Colonic mucosa (tissue), 4 donors: ENCODE measurements at regions not wholly inside any gene's neighbourhood (a gene's known extent, or its start where the extent isn't known, plus 50 kb on each side); places are given as distances from the start of the nearest gene placed in this dataset.

Experiments
- DNase-seq: peaks from one replicate; pipeline ENCODE4 v3.0.0-alpha.2; 2020
- H3K27ac ChIP-seq: fragments of 200-600 bp; one replicate; pipeline ENCODE4 v1.8.0; 2021
- H3K27me3 ChIP-seq: fragments of 200-600 bp; one replicate; pipeline ENCODE4 v1.8.0; 2021
- H3K36me3 ChIP-seq: fragments of 200-600 bp; one replicate; pipeline ENCODE4 v1.8.0; 2021
- H3K4me1 ChIP-seq: fragments of 200-600 bp; one replicate; pipeline ENCODE4 v1.8.0; 2021; ENCODE audit warnings: mild to moderate bottlenecking
- H3K4me3 ChIP-seq: fragments of 200-600 bp; one replicate; pipeline ENCODE4 v1.8.0; 2021
- H3K9ac ChIP-seq, 2 donors: one replicate each; pipeline ENCODE4 v1.7.0; 2013; ENCODE audit warnings: control low read depth in 2 of 2, low read depth in 2 of 2, low read length in 2 of 2
- H3K9me3 ChIP-seq: fragments of 200-600 bp; one replicate; pipeline ENCODE4 v1.8.0; 2021
- CTCF ChIP-seq: fragments of 200-600 bp; IDR thresholded peaks from one replicate; pipeline ENCODE4 v1.8.0; 2022; ENCODE audit warnings: antibody characterized with exemption, mild to moderate bottlenecking
- intact Hi-C: fragments of 100-400 bp; cut with DNase I; formaldehyde crosslinking; loops from one replicate; pipeline ENCODE4 v1.14.1; 2022
- donor health status: healthy.
- donor health status: DM: no; HTN: no; CAD: no.
- donor health status: DM: no; HTN: no; CAD: no.

GRCh38 chr13:22000191-22000590 is 329.3 kb downstream of the FGF9 start:
- no peak for DNase-seq
- H3K9ac ChIP-seq, result no peak overlapping the region
- intact Hi-C loops, result no loop called here

GRCh38 chr13:22001336-22001735 is 330.5 kb downstream of the FGF9 start:
- DNase-seq, result no peak
- no peaks in the 10 kb centered on the region for H3K27me3 ChIP-seq
- no peak overlapping the region for H3K9ac ChIP-seq
- H3K27ac ChIP-seq, result no peak overlapping the region
- H3K4me1 ChIP-seq, result no peaks in the 10 kb centered on the region
- no peak for TF ChIP-seq CTCF
- H3K9me3 ChIP-seq, result no peaks in the 10 kb centered on the region
- no peaks in the 10 kb centered on the region for H3K36me3 ChIP-seq
- H3K4me3 ChIP-seq, result no peak overlapping the region
- intact Hi-C loops, result no loop called here

More at GRCh38 chr13:22000191-22000590, 329.3 kb downstream of the FGF9 start:
- no peaks in the 10 kb centered on the region for H3K4me1 ChIP-seq
- TF ChIP-seq CTCF, result no peak
- H3K9me3 ChIP-seq, result no peaks in the 10 kb centered on the region
- no peaks in the 10 kb centered on the region for H3K27me3 ChIP-seq
- no peak overlapping the region for H3K27ac ChIP-seq
- H3K36me3 ChIP-seq, result no peaks in the 10 kb centered on the region
- no peak overlapping the region for H3K4me3 ChIP-seq

GRCh38 chr13:22002893-22003292 is 332.0 kb downstream of the FGF9 start:
- no peak overlapping the region for H3K4me3 ChIP-seq
- H3K9ac ChIP-seq, result no peak overlapping the region
- no peak for TF ChIP-seq CTCF
- H3K9me3 ChIP-seq, result no peaks in the 10 kb centered on the region
- no peaks in the 10 kb centered on the region for H3K4me1 ChIP-seq
- no peak for DNase-seq
- no peaks in the 10 kb centered on the region for H3K27me3 ChIP-seq
- intact Hi-C loops, result no loop called here
- H3K36me3 ChIP-seq, result no peaks in the 10 kb centered on the region
- H3K27ac ChIP-seq, result no peak overlapping the region

- TF ChIP-seq CTCF, result no peak
- H3K4me3 ChIP-seq, result no peak overlapping the region
Observed at GRCh38 chr13:22009500-22009899, 338.6 kb downstream of the FGF9 start.

GRCh38 chr13:22009937-22010336 is 339.1 kb downstream of the FGF9 start:
- TF ChIP-seq CTCF, result no peak
- Histone ChIP-seq H3K27ac (no peak overlapping the region), H3K9me3 (no peaks in the 10 kb centered on the region), H3K27me3 (no peaks in the 10 kb centered on the region), H3K4me1 (no peaks in the 10 kb centered on the region), H3K9ac (no peak overlapping the region), H3K36me3 (no peaks in the 10 kb centered on the region), H3K4me3 (no peak overlapping the region)
- no peak for DNase-seq
- intact Hi-C loops, result no loop called here

More at GRCh38 chr13:22009500-22009899, 338.6 kb downstream of the FGF9 start:
- DNase-seq, result no peak
- intact Hi-C loops, result no loop called here
- H3K9ac ChIP-seq, result no peak overlapping the region
- H3K36me3 ChIP-seq, result no peaks in the 10 kb centered on the region
- H3K9me3 ChIP-seq, result no peaks in the 10 kb centered on the region
- no peaks in the 10 kb centered on the region for H3K4me1 ChIP-seq
- H3K27ac ChIP-seq, result no peak overlapping the region
- H3K27me3 ChIP-seq, result no peaks in the 10 kb centered on the region

- H3K27ac ChIP-seq, result no peak overlapping the region
- no peaks in the 10 kb centered on the region for H3K9me3 ChIP-seq
- intact Hi-C loops, result no loop called here
- no peaks in the 10 kb centered on the region for H3K36me3 ChIP-seq
- H3K4me1 ChIP-seq, result no peaks in the 10 kb centered on the region
- no peak overlapping the region for H3K4me3 ChIP-seq
- no peak for DNase-seq
- no peaks in the 10 kb centered on the region for H3K27me3 ChIP-seq
- no peak overlapping the region for H3K9ac ChIP-seq
- TF ChIP-seq CTCF, result no peak
Observed at GRCh38 chr13:22012686-22013085, 341.8 kb downstream of the FGF9 start.
